Keratinocyte (primary cell): ENCODE measurements at regions not wholly inside any gene's neighbourhood (a gene's known extent, or its start where the extent isn't known, plus 50 kb on each side); places are given as distances from the start of the nearest gene placed in this dataset.

ENCODE experiments used
- DNase-seq: peaks from one replicate; pipeline ENCODE4 v3.0.0-alpha.2; 2011; ENCODE audit warnings: low read depth, missing footprints, low spot score
- FAIRE-seq: peaks from 2 replicates; lab custom pipeline; 2011; peaks lifted over from hg19 to GRCh38; lab: Jason Lieb, UNC
- H2AFZ ChIP-seq: 2 replicates; pipeline ENCODE4 v1.6.0; 2012; ENCODE audit warnings: low read length, control low read depth, inconsistent platforms; ENCODE audit not compliant: control insufficient read depth
- H3K27ac ChIP-seq: 2 replicates; pipeline ENCODE4 v1.5.1; 2011; ENCODE audit warnings: low read length; ENCODE audit not compliant: control insufficient read depth, insufficient read depth
- H3K27me3 ChIP-seq: 3 replicates; pipeline ENCODE4 v1.6.0; 2011; ENCODE audit warnings: low read length; ENCODE audit not compliant: control insufficient read depth, insufficient read depth; ENCODE audit errors: extremely low read depth
- H3K36me3 ChIP-seq, 2 experiments: 2 replicates in 1 of 2; 3 replicates in 1 of 2; pipeline ENCODE4 v1.5.1; 2011; ENCODE audit warnings: low read length in 2 of 2, mild to moderate bottlenecking in 1 of 2; ENCODE audit not compliant: control insufficient read depth in 2 of 2, insufficient read depth in 2 of 2; ENCODE audit errors: extremely low read depth in 1 of 2
- H3K4me1 ChIP-seq: 3 replicates; pipeline ENCODE4 v1.5.1; 2011; ENCODE audit warnings: low read length; ENCODE audit not compliant: control insufficient read depth, insufficient read depth; ENCODE audit errors: extremely low read depth
- H3K4me2 ChIP-seq: 3 replicates; pipeline ENCODE4 v1.6.0; 2011; ENCODE audit warnings: low read depth, low read length; ENCODE audit not compliant: control insufficient read depth, insufficient read depth; ENCODE audit errors: extremely low read depth
- H3K4me3 ChIP-seq, 3 experiments: fragments of 200-600 bp in 1 of 3; sonication (generic) in 1 of 3; 2 replicates in 2 of 3; 3 replicates in 1 of 3; pipeline ENCODE4 v1.5.1; 2011 to 2016; ENCODE audit warnings: low read length in 3 of 3, mild to moderate bottlenecking in 3 of 3, control low read depth in 2 of 3, inconsistent platforms in 1 of 3, low read depth in 1 of 3, mixed read lengths in 1 of 3, mixed run types in 1 of 3, moderate library complexity in 1 of 3; ENCODE audit not compliant: control insufficient read depth in 2 of 3, insufficient read depth in 2 of 3; ENCODE audit errors: extremely low read depth in 1 of 3
- H3K79me2 ChIP-seq: 2 replicates; pipeline ENCODE4 v1.6.0; 2012; ENCODE audit warnings: low read length; ENCODE audit not compliant: control insufficient read depth, insufficient read depth
- H3K9ac ChIP-seq: 3 replicates; pipeline ENCODE4 v1.6.0; 2011; ENCODE audit warnings: low read length; ENCODE audit not compliant: control insufficient read depth, insufficient read depth; ENCODE audit errors: extremely low read depth
- H3K9me1 ChIP-seq: 3 replicates; pipeline ENCODE4 v1.6.0; 2011; ENCODE audit warnings: low read length; ENCODE audit not compliant: control insufficient read depth, insufficient read depth; ENCODE audit errors: extremely low read depth
- H3K9me3 ChIP-seq: 2 replicates; pipeline ENCODE4 v1.5.1; 2012; ENCODE audit warnings: low read depth, low read length; ENCODE audit not compliant: control insufficient read depth
- H4K20me1 ChIP-seq: 3 replicates; pipeline ENCODE4 v1.6.0; 2011; ENCODE audit warnings: low read length; ENCODE audit not compliant: control insufficient read depth, insufficient read depth; ENCODE audit errors: extremely low read depth
- EZH2 ChIP-seq: IDR thresholded peaks from one replicate; pipeline ENCODE4 v1.6.1; 2012; ENCODE audit warnings: inconsistent platforms, mild to moderate bottlenecking, low read length, moderate library complexity
- dilution Hi-C: fragments of 300-500 bp; cut with MboI; formaldehyde crosslinking; loops from one replicate; pipeline ENCODE4 v1.7.0; 2020; ENCODE audit warnings: low sequenced_read_pairs; ENCODE audit not compliant: extremely low pct_ligation_motif_present
- TF ChIP-seq, protein P1 (sequence below), 3 experiments: IDR thresholded peaks in 1 of 3; conservative IDR thresholded peaks in 1 of 3; optimal IDR thresholded peaks in 1 of 3; 2 replicates in 2 of 3; 3 replicates in 1 of 3; pipeline versions ENCODE3 to v1.5.1; 2011; ENCODE audit warnings: low read length in 3 of 3, mild to moderate bottlenecking in 3 of 3, moderate library complexity in 2 of 3, control low read depth in 1 of 3, inconsistent platforms in 1 of 3; ENCODE audit not compliant: insufficient read depth in 2 of 3; ENCODE audit errors: extremely low read depth in 1 of 3

DNA sequence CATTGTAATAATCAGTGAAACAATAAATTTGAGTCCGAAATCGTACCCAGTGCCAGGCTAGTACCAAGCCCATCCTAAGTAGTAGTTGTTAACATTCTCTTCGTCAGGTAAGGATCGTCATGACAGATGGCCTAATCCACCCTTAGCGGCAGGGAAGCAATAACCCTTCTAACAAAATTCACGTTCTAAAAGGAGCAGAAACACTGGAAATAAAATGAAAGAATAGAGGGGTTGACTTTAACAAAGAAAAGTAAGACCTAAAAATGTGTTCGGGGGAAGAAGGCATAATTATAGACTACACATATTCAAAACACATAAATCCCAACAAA is 142.7 kb downstream of the CPEB2 start:
- FAIRE-seq = no peak
- DNase-seq = no peak
- Histone ChIP-seq H3K27me3 (no peaks in the 10 kb centered on the region), H2AFZ (no peak overlapping the region), H3K27ac (no peak overlapping the region), H3K4me3 (no peak overlapping the region), H3K4me1 (no peaks in the 10 kb centered on the region), H4K20me1 (no peaks in the 10 kb centered on the region), H3K9ac (no peak overlapping the region), H3K79me2 (no peaks in the 10 kb centered on the region), H3K9me3 (no peaks in the 10 kb centered on the region), H3K4me2 (no peak overlapping the region), H3K9me1 (no peaks in the 10 kb centered on the region), H3K36me3 (no peaks in the 10 kb centered on the region)
- no peak for TF ChIP-seq EZH2
- TF ChIP-seq, protein P1, sequence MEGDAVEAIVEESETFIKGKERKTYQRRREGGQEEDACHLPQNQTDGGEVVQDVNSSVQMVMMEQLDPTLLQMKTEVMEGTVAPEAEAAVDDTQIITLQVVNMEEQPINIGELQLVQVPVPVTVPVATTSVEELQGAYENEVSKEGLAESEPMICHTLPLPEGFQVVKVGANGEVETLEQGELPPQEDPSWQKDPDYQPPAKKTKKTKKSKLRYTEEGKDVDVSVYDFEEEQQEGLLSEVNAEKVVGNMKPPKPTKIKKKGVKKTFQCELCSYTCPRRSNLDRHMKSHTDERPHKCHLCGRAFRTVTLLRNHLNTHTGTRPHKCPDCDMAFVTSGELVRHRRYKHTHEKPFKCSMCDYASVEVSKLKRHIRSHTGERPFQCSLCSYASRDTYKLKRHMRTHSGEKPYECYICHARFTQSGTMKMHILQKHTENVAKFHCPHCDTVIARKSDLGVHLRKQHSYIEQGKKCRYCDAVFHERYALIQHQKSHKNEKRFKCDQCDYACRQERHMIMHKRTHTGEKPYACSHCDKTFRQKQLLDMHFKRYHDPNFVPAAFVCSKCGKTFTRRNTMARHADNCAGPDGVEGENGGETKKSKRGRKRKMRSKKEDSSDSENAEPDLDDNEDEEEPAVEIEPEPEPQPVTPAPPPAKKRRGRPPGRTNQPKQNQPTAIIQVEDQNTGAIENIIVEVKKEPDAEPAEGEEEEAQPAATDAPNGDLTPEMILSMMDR (optimal IDR thresholded peaks at IDR 0.05 in 1 of 3, IDR thresholded peaks at IDR 0.05 in 1 of 3, conservative IDR thresholded peaks at IDR 0.05 in 1 of 3; ENCODE audit: extremely low read depth in 1 of 3, insufficient read depth in 2 of 3, low read length in 3 of 3) = no peak
- dilution Hi-C loops = no loop called here

DNA sequence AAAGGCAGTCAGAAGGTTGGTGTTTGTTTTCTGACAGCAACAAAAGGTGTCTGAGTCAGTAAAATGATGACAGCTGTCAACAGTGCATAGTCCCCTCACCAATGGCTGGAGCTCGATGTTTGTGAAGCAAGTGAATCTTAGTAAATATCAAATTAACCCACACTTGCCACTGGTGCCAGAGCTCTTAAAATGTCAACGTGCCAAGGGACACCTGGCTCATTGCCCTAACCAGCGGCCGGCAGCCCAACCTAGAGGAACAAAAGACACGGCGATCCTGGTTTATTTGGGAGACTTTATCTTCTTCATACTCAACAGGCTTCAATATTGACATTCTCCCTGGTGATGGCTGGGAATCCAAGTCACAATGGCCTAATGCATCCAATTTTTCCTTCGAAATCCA is 143.4 kb downstream of the CPEB2 start:
- Histone ChIP-seq H3K27ac (no peak overlapping the region), H2AFZ (no peak overlapping the region), H3K9ac (no peak overlapping the region), H3K9me3 (no peaks in the 10 kb centered on the region), H3K9me1 (no peaks in the 10 kb centered on the region), H3K4me2 (no peak overlapping the region), H3K36me3 (no peaks in the 10 kb centered on the region), H3K4me1 (no peaks in the 10 kb centered on the region), H3K79me2 (no peaks in the 10 kb centered on the region), H4K20me1 (no peaks in the 10 kb centered on the region), H3K4me3 (no peak overlapping the region), H3K27me3 (no peaks in the 10 kb centered on the region)
- DNase-seq (no peak), FAIRE-seq (no peak)
- dilution Hi-C loops = no loop called here
- TF ChIP-seq, protein P1 (optimal IDR thresholded peaks at IDR 0.05 in 1 of 3, IDR thresholded peaks at IDR 0.05 in 1 of 3, conservative IDR thresholded peaks at IDR 0.05 in 1 of 3; ENCODE audit: extremely low read depth in 1 of 3, insufficient read depth in 2 of 3, low read length in 3 of 3) = no peak
- no peak for TF ChIP-seq EZH2
